ENCODE measurements at regions not wholly inside any gene's neighbourhood (a gene's known extent, or its start where the extent isn't known, plus 50 kb on each side); places are given as distances from the start of the nearest gene placed in this dataset.
"Not testable (repeated sequence)": the region's sequence is repeated elsewhere in the genome, so short reads cannot be mapped to it uniquely, and the experiment has no call there.

- FAIRE-seq = no peak
Measured at GRCh38 chr3:31300456-31301443, 232.0 kb upstream of the STT3B start.

- FAIRE-seq = no peak
Measured at GRCh38 chr3:31302343-31302742, 230.4 kb upstream of the STT3B start.

- no peak for FAIRE-seq
Measured at GRCh38 chr3:31305340-31305739, 227.4 kb upstream of the STT3B start.

- no peak for FAIRE-seq
Measured at GRCh38 chr3:31307131-31307785, 225.5 kb upstream of the STT3B start.

- no peak for FAIRE-seq
Measured at GRCh38 chr3:31311559-31311958, 221.2 kb upstream of the STT3B start.

GRCh38 chr3:31312400-31312799 lies 220.3 kb upstream of the STT3B start:
- FAIRE-seq = no peak

GRCh38 chr3:31314258-31314657 lies 218.5 kb upstream of the STT3B start:
- no peak for FAIRE-seq

- no peak for FAIRE-seq
Measured at GRCh38 chr3:31319332-31319731, 213.4 kb upstream of the STT3B start.

GRCh38 chr3:31321620-31322019 lies 211.1 kb upstream of the STT3B start:
- FAIRE-seq = no peak

- no peak for FAIRE-seq
Measured at GRCh38 chr3:31322460-31322859, 210.3 kb upstream of the STT3B start.

GRCh38 chr3:31327826-31328357 lies 204.8 kb upstream of the STT3B start:
- not testable (repeated sequence) for FAIRE-seq

- no peak for FAIRE-seq
Measured at GRCh38 chr3:31331278-31331677, 201.4 kb upstream of the STT3B start.

- FAIRE-seq = no peak
Measured at GRCh38 chr3:31341130-31341529, 191.6 kb upstream of the STT3B start.

- FAIRE-seq = no peak
Measured at GRCh38 chr3:31343075-31343474, 189.7 kb upstream of the STT3B start.

- no peak for FAIRE-seq
Measured at GRCh38 chr3:31345581-31345980, 187.1 kb upstream of the STT3B start.

GRCh38 chr3:31346542-31346979 lies 186.2 kb upstream of the STT3B start:
- no peak for FAIRE-seq

GRCh38 chr3:31349001-31349748 lies 183.6 kb upstream of the STT3B start:
- FAIRE-seq = no peak

GRCh38 chr3:31350307-31350706 lies 182.4 kb upstream of the STT3B start:
- FAIRE-seq = no peak

GRCh38 chr3:31352331-31352730 lies 180.4 kb upstream of the STT3B start:
- FAIRE-seq = no peak

- no peak for FAIRE-seq
Measured at GRCh38 chr3:31353166-31353565, 179.6 kb upstream of the STT3B start.

- FAIRE-seq = no peak
Measured at GRCh38 chr3:31354373-31354772, 178.4 kb upstream of the STT3B start.

- no peak for FAIRE-seq
Measured at GRCh38 chr3:31355807-31356206, 176.9 kb upstream of the STT3B start.

GRCh38 chr3:31356941-31357340 lies 175.8 kb upstream of the STT3B start:
- FAIRE-seq = no peak

All from TTC549 (cell line).